ENCODE measurements at regions not wholly inside any gene's neighbourhood (a gene's known extent, or its start where the extent isn't known, plus 50 kb on each side); places are given as distances from the start of the nearest gene placed in this dataset.

GRCh38 chr2:341912-342311 lies 54.0 kb upstream of the ALKAL2 start:
- Mint-ChIP-seq H3K4me1 (ENCODE audit: low read depth) (peaks cover 3% of the 10 kb centered on the region), H3K27ac (no peak overlapping the region), H3K9me3 (peaks cover 17% of the 10 kb centered on the region), H3K27me3 (ENCODE audit: low read depth) (peaks cover 26% of the 10 kb centered on the region), H3K4me3 (no peak overlapping the region), H3K36me3 (ENCODE audit: low read depth) (peaks cover 2% of the 10 kb centered on the region)
- CTCF ChIA-PET: no interaction called here
- DNase-seq: no peak
- intact Hi-C loops (cut with micrococcal nuclease): no loop called here

- Mint-ChIP-seq H3K4me3 (no peak overlapping the region), H3K27me3 (ENCODE audit: low read depth) (peaks cover 21% of the 10 kb centered on the region), H3K36me3 (ENCODE audit: low read depth) (peaks cover 2% of the 10 kb centered on the region), H3K4me1 (ENCODE audit: low read depth) (peaks cover 3% of the 10 kb centered on the region), H3K9me3 (peaks cover 23% of the 10 kb centered on the region), H3K27ac (no peak overlapping the region)
- intact Hi-C loops (cut with micrococcal nuclease): no loop called here
- DNase-seq: no peak
- CTCF ChIA-PET: no interaction called here
Observed at GRCh38 chr2:341017-341542, 53.2 kb upstream of the ALKAL2 start.

All from activated naive CD4-positive, alpha-beta T cell treated with anti-CD3 and anti-CD28 coated beads for 36 hours (primary cell).